ENCODE measurements at regions not wholly inside any gene's neighbourhood (a gene's known extent, or its start where the extent isn't known, plus 50 kb on each side); places are given as distances from the start of the nearest gene placed in this dataset.

GRCh38 chr6:170022827-170023619 is 267.9 kb downstream of the DLL1 start:
- peak in 1 of 2 experiments; percentile 71 for DNase-seq (ENCODE audit: low read depth in 1 of 2, low spot score in 2 of 2)

More at GRCh38 chr6:170022827-170023619, 267.9 kb downstream of the DLL1 start:
- Histone ChIP-seq H3K23ac (ENCODE audit: insufficient read length) (no peak overlapping the region), H3K4me2 (ENCODE audit: insufficient read depth in 1 of 2, low read depth in 2 of 2, low read length in 2 of 2) (no peak overlapping the region), H3K9me3 (ENCODE audit: insufficient read depth in 2 of 2, low read depth in 1 of 2, low read length in 1 of 2) (no peaks in the 10 kb centered on the region; a peak in 1 of 4 replicates), H3K56ac (replicated peaks; ENCODE audit: insufficient read length, low read depth, low read length) (no peak overlapping the region), H3K18ac (ENCODE audit: extremely low read depth, low read length) (no peak overlapping the region; the same call in 1 of the 2 replicates), H4K5ac (ENCODE audit: insufficient read length, low read depth, low read length) (no peak overlapping the region), H3K4ac (replicated peaks; ENCODE audit: insufficient read length, low read depth, low read length) (no peak overlapping the region), H3K4me3 (ENCODE audit: extremely low read depth in 1 of 4, insufficient read depth in 2 of 4, low read depth in 3 of 4, low read length in 4 of 4) (no peak overlapping the region), H2BK5ac (ENCODE audit: low read depth, low read length) (no peak overlapping the region), H4K8ac (ENCODE audit: extremely low read depth, insufficient read depth, low read length) (peak overlapping the region; percentile 74; the same call in 1 of the 2 replicates), H3K27me3 (replicated peaks in 1 of 4; ENCODE audit: control insufficient read depth in 3 of 4, extremely low read depth in 1 of 4, insufficient read depth in 3 of 4, low read length in 3 of 4) (no peaks in the 10 kb centered on the region; a peak in 2 of 7 replicates), H3K9ac (replicated peaks in 1 of 4; ENCODE audit: extremely low read depth in 1 of 4, low read depth in 3 of 4, low read length in 3 of 4) (no peak overlapping the region), H3K36me3 (ENCODE audit: control insufficient read depth in 2 of 4, insufficient read depth in 4 of 4, low read length in 3 of 4) (no peaks in the 10 kb centered on the region), H3K79me1 (ENCODE audit: low read depth, low read length) (no peaks in the 10 kb centered on the region), H2AFZ (ENCODE audit: low read length) (no peak overlapping the region), H2BK120ac (replicated peaks; ENCODE audit: low read depth, low read length) (no peak overlapping the region), H3K27ac (ENCODE audit: low read depth, low read length) (no peak overlapping the region), H3K79me2 (ENCODE audit: control insufficient read depth in 1 of 2, insufficient read depth in 2 of 2, low read length in 2 of 2) (no peaks in the 10 kb centered on the region), H2AK5ac (ENCODE audit: low read depth, low read length) (no peak overlapping the region), H2BK20ac (ENCODE audit: low read length) (no peak overlapping the region), H3K4me1 (replicated peaks in 1 of 4; ENCODE audit: control insufficient read depth in 3 of 4, insufficient read depth in 4 of 4, low read length in 3 of 4) (peaks cover 0 to 9% (median 0%) of the 10 kb centered on the region in 4 experiments; a peak in 2 of 7 replicates), H2BK15ac (ENCODE audit: low read length) (no peak overlapping the region), H2BK12ac (ENCODE audit: low read depth, low read length) (no peak overlapping the region), H3K14ac (ENCODE audit: insufficient read length) (no peak overlapping the region), H3K23me2 (ENCODE audit: low read depth, low read length) (no peaks in the 10 kb centered on the region), H4K91ac (replicated peaks; ENCODE audit: insufficient read length, low read length) (no peak overlapping the region), H4K20me1 (replicated peaks in 1 of 2; ENCODE audit: control insufficient read depth in 1 of 2, insufficient read depth in 2 of 2, low read length in 2 of 2) (no peaks in the 10 kb centered on the region)
- ChIA-PET POLR2A (ENCODE audit: partially characterized antibody) (interaction anchor here (1.3 kb wide), 1 partner anchor 269 kb away, joined by 3 read pairs; no protein-coding TSS in a partner anchor), CTCF (ENCODE audit: partially characterized antibody) (interaction anchor here (0.6 to 1.5 kb wide), 2 partner anchors 10 to 261 kb away, joined by 3 to 5 read pairs; no protein-coding TSS in a partner anchor)
- WGBS, 2 experiments (ENCODE audit: extremely low coverage in 1 of 2, insufficient coverage in 1 of 2, insufficient read length in 1 of 2, insufficient replicate concordance in 2 of 2, low coverage in 1 of 2, low lambda C conversion rate in 2 of 2, missing lambda C conversion rate in 1 of 2), result 83% methylated on average over 66 of the region's 77 CpGs; no CpG with 5 or more reads in 1 of the 2 experiments
- TF ChIP-seq CTBP2 (IDR thresholded peaks at IDR 0.05; ENCODE audit: borderline replicate concordance, insufficient read depth, insufficient read length, low read length) (no peak), CHD1 (IDR thresholded peaks at IDR 0.05; ENCODE audit: low read depth, low read length) (no peak), SP4 (IDR thresholded peaks at IDR 0.05; ENCODE audit: low read length) (no peak), E2F6 (IDR thresholded peaks at IDR 0.05) (peak; percentile 93), EGR1 (IDR thresholded peaks at IDR 0.05; ENCODE audit: borderline replicate concordance, low read depth, low read length) (no peak), MAX (IDR thresholded peaks at IDR 0.05) (peak; percentile 76)
- FAIRE-seq, result no peak

Measured in H1 (cell line).